WTC11 (cell line): ENCODE measurements at regions not wholly inside any gene's neighbourhood (a gene's known extent, or its start where the extent isn't known, plus 50 kb on each side); places are given as distances from the start of the nearest gene placed in this dataset.

Experiments used
- ATAC-seq: fragments of 200-7000 bp; cut with Tn5 transposase; 2 replicates; pipeline ENCODE4 v1.10.0; 2021; ENCODE audit warnings: mild to moderate bottlenecking, moderate library complexity
- CTCF ChIA-PET: fragments of 300-600 bp; sonication (Branson Sonifier 250); formaldehyde crosslinking; loops from one replicate; lab custom pipeline; 2021; ENCODE audit warnings: antibody characterized with exemption; lab: Charles Lee
- POLR2A ChIA-PET: fragments of 350-600 bp; sonication (Branson Sonifier 250); formaldehyde crosslinking; loops from one replicate; lab custom pipeline; 2021; ENCODE audit warnings: antibody characterized with exemption; lab: Charles Lee
- DNase-seq: peaks from one replicate; pipeline ENCODE4 v3.0.0; 2021; ENCODE audit warnings: low spot score
- H3K27ac Mint-ChIP-seq: 2 replicates; pipeline ENCODE4 v1.8.0; 2021; ENCODE audit warnings: mixed read lengths
- H3K27me3 Mint-ChIP-seq: 2 replicates; pipeline ENCODE4 v1.8.0; 2021; ENCODE audit warnings: low read depth, mild to moderate bottlenecking, moderate library complexity, mixed read lengths
- H3K36me3 Mint-ChIP-seq: 2 replicates; pipeline ENCODE4 v1.8.0; 2021; ENCODE audit warnings: mixed read lengths
- H3K4me1 Mint-ChIP-seq: 2 replicates; pipeline ENCODE4 v1.8.0; 2022; ENCODE audit warnings: mixed read lengths
- H3K4me3 Mint-ChIP-seq: 2 replicates; pipeline ENCODE4 v1.8.0; 2021; ENCODE audit warnings: mild to moderate bottlenecking, moderate library complexity, mixed read lengths
- H3K9me3 Mint-ChIP-seq: 2 replicates; pipeline ENCODE4 v1.8.0; 2021; ENCODE audit warnings: mixed read lengths
- CBFB ChIP-seq: sonication (generic); formaldehyde crosslinking; IDR thresholded peaks from 2 replicates; pipeline ENCODE4 v1.8.1; 2022; ENCODE audit warnings: mild to moderate bottlenecking, low read depth, missing genetic modification reagents
- CDX4 ChIP-seq: fragments of 250-450 bp; sonication (Bioruptor Pico); IDR thresholded peaks from 2 replicates; pipeline ENCODE4 v1.9.0; 2021; ENCODE audit warnings: moderate library complexity, mild to moderate bottlenecking, inconsistent platforms, borderline replicate concordance
- E2F4 ChIP-seq: sonication (generic); formaldehyde crosslinking; IDR thresholded peaks from 2 replicates; pipeline ENCODE4 v1.8.1; 2022; ENCODE audit warnings: low read depth, mild to moderate bottlenecking, moderate library complexity, missing genetic modification reagents, borderline replicate concordance
- ETV6 ChIP-seq: sonication (generic); formaldehyde crosslinking; IDR thresholded peaks from 2 replicates; pipeline ENCODE4 v1.8.1; 2022; ENCODE audit warnings: mild to moderate bottlenecking, missing genetic modification reagents
- FOXJ3 ChIP-seq: sonication (generic); formaldehyde crosslinking; IDR thresholded peaks from 2 replicates; pipeline ENCODE4 v1.9.0; 2021; ENCODE audit warnings: missing genetic modification reagents, mild to moderate bottlenecking, borderline replicate concordance
- HMGXB4 ChIP-seq: sonication (generic); formaldehyde crosslinking; IDR thresholded peaks from 2 replicates; pipeline ENCODE4 v1.8.1; 2023; ENCODE audit warnings: mild to moderate bottlenecking, moderate library complexity, missing genetic modification reagents
- IRF2 ChIP-seq: sonication (generic); formaldehyde crosslinking; IDR thresholded peaks from 2 replicates; pipeline ENCODE4 v1.8.0; 2022; ENCODE audit warnings: low read depth, missing genetic modification reagents, borderline replicate concordance
- KAT7 ChIP-seq: sonication (generic); formaldehyde crosslinking; IDR thresholded peaks from 2 replicates; pipeline ENCODE4 v1.8.1; 2023; ENCODE audit warnings: missing genetic modification reagents, mild to moderate bottlenecking, borderline replicate concordance
- MXD4 ChIP-seq: fragments of 250-450 bp; sonication (Bioruptor Pico); IDR thresholded peaks from 2 replicates; pipeline ENCODE4 v1.8.0; 2021; ENCODE audit warnings: mild to moderate bottlenecking, moderate library complexity, borderline replicate concordance
- NFE2L1 ChIP-seq: sonication (generic); formaldehyde crosslinking; IDR thresholded peaks from 2 replicates; pipeline ENCODE4 v1.8.1; 2023; ENCODE audit warnings: missing genetic modification reagents
- NR3C1 ChIP-seq: sonication (generic); formaldehyde crosslinking; conservative IDR thresholded peaks from 2 replicates; pipeline ENCODE4 v1.8.1; 2023; ENCODE audit warnings: low read depth, mild to moderate bottlenecking, missing genetic modification reagents
- SOX15 ChIP-seq: fragments of 250-450 bp; sonication (Bioruptor Pico); IDR thresholded peaks from 2 replicates; pipeline ENCODE4 v1.9.0; 2021; ENCODE audit warnings: mild to moderate bottlenecking
- SP1 ChIP-seq: sonication (generic); formaldehyde crosslinking; conservative IDR thresholded peaks from 2 replicates; pipeline ENCODE4 v1.8.1; 2022; ENCODE audit warnings: missing genetic modification reagents
- TCF7 ChIP-seq: sonication (generic); formaldehyde crosslinking; IDR thresholded peaks from 2 replicates; pipeline ENCODE4 v1.8.0; 2022; ENCODE audit warnings: mild to moderate bottlenecking, low read depth, missing genetic modification reagents, moderate library complexity
- TP53 ChIP-seq: sonication (generic); formaldehyde crosslinking; IDR thresholded peaks from 2 replicates; pipeline ENCODE4 v1.8.1; 2023; ENCODE audit warnings: mild to moderate bottlenecking, missing genetic modification reagents
- ZNF138 ChIP-seq: sonication (generic); formaldehyde crosslinking; conservative IDR thresholded peaks from 2 replicates; pipeline ENCODE4 v1.8.1; 2022; ENCODE audit warnings: mild to moderate bottlenecking, moderate library complexity, missing genetic modification reagents
- ZNF317 ChIP-seq: sonication (generic); formaldehyde crosslinking; IDR thresholded peaks from 2 replicates; pipeline ENCODE4 v1.8.1; 2023; ENCODE audit warnings: low read depth, mild to moderate bottlenecking, moderate library complexity, missing genetic modification reagents, borderline replicate concordance
- ZNF416 ChIP-seq: fragments of 250-450 bp; sonication (Bioruptor Pico); IDR thresholded peaks from 2 replicates; pipeline ENCODE4 v1.9.0; 2021; ENCODE audit warnings: mild to moderate bottlenecking, inconsistent platforms
- ZNF423 ChIP-seq: fragments of 250-450 bp; sonication (Bioruptor Pico); IDR thresholded peaks from 2 replicates; pipeline ENCODE4 v2.1.2; 2022; ENCODE audit warnings: mild to moderate bottlenecking, moderate library complexity
- ZNF671 ChIP-seq: fragments of 250-450 bp; sonication (Bioruptor Pico); IDR thresholded peaks from 2 replicates; pipeline ENCODE4 v1.8.0; 2021; ENCODE audit warnings: mild to moderate bottlenecking
- ZSCAN18 ChIP-seq: fragments of 250-450 bp; sonication (Bioruptor Pico); IDR thresholded peaks from 2 replicates; pipeline ENCODE4 v2.1.2; 2022; ENCODE audit warnings: mild to moderate bottlenecking, moderate library complexity
- TF ChIP-seq, protein P1 (sequence below): fragments of 250-450 bp; sonication (Bioruptor Pico); conservative IDR thresholded peaks from 2 replicates; pipeline ENCODE4 v1.9.0; 2021; ENCODE audit warnings: mild to moderate bottlenecking
- TF ChIP-seq, protein P2 (sequence below): sonication (generic); formaldehyde crosslinking; IDR thresholded peaks from 2 replicates; pipeline ENCODE4 v1.8.1; 2023; ENCODE audit warnings: mild to moderate bottlenecking, missing genetic modification reagents, borderline replicate concordance
- TF ChIP-seq, protein P3 (sequence below): sonication (generic); formaldehyde crosslinking; IDR thresholded peaks from 2 replicates; pipeline ENCODE4 v1.8.1; 2023; ENCODE audit warnings: mild to moderate bottlenecking, missing genetic modification reagents, moderate library complexity

DNA sequence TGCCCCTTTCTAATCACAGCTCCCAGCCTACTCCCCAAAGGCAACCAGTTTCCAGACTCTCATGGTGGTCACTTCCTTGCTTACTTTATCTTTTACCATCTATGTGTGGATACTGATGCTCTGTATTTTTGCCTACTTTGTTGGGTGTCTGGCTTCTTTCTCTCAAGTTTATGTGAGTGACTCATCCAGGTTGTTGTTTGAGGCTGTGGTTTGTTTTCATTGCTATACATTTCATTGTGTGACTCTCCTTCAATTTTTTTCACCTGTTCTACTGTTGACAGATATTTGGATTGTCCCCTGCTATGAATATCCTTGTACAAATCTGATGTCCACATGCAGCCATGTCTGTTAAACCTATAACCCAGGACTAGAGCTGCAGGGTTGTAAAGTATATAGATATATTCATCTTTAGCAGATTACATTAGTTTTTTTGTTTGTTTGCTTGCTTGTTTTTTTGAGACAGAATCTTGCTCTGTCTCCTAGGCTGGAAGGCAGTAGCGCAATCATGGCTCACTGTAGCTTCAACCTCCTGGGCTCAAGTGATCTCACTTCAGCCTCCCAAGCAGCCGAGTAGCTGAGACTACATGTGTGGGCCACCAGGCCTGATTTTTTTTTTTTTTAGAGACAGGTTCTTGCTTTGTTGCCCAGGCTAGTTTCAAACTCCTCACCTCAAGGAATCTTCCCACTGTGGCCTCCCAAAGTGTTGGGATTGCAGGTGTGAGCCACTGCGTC is 72.9 kb upstream of the EEF1E1 start:
- H3K27me3 Mint-ChIP-seq, result no peaks in the 10 kb centered on the region; the same call in 1 of the 2 replicates
- H3K9me3 Mint-ChIP-seq, result peaks cover 21% of the 10 kb centered on the region
- ChIA-PET CTCF (interaction anchor here (1.7 kb wide), 1 partner anchor 43 kb away, joined by 4 read pairs; no protein-coding TSS in a partner anchor), POLR2A (no interaction called here)
- no peak overlapping the region for H3K4me3 Mint-ChIP-seq
- DNase-seq (no peak), ATAC-seq (no peak)
- H3K36me3 Mint-ChIP-seq, result peaks cover 10% of the 10 kb centered on the region
- H3K27ac Mint-ChIP-seq, result no peak overlapping the region
- H3K4me1 Mint-ChIP-seq, result peaks cover 6% of the 10 kb centered on the region
- TF ChIP-seq ZNF416 (CRISPR knock-in tag) (no peak), IRF2 (CRISPR knock-in tag) (no peak), ZNF423 (no peak), SOX15 (CRISPR knock-in tag) (no peak), CDX4 (no peak), NR3C1 (CRISPR knock-in tag) (no peak), TP53 (CRISPR knock-in tag) (no peak), NFE2L1 (CRISPR knock-in tag) (no peak), MXD4 (CRISPR knock-in tag) (no peak), SP1 (CRISPR knock-in tag) (no peak), ETV6 (CRISPR knock-in tag) (no peak), FOXJ3 (no peak), ZNF317 (no peak), CBFB (CRISPR knock-in tag) (no peak)
- TF ChIP-seq, protein P1, sequence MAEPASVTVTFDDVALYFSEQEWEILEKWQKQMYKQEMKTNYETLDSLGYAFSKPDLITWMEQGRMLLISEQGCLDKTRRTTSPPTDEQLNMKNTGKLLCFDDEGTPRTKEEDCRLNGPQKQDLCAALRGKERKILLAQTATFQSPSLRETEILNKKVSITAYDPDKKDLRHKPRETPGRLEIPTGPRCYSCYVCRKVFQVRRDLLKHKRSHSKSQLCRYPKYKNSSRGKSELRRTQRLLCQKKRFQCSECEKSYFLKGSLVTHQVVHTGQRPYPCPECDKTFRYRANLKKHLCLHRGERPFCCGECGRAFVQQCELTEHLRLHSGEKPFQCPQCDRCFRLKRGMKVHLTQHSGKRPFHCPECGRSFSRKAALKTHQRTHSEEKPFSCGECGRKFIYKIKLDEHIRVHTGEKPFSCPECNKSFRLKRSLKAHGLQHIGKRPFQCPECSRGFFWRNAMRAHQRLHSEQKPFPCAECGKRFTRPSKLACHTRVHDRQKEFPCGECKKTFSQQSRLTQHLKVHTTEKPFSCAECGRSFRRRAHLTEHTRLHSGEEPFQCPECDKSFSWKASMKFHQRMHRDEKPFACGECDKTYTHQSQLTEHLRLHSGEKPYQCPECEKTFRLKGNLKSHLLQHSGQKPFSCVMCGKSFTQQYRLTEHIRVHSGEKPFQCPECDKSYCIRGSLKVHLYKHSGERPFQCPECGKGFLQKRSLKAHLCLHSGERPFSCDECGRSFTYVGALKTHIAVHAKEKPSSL (CRISPR knock-in tag), result no peak
- TF ChIP-seq, protein P2, sequence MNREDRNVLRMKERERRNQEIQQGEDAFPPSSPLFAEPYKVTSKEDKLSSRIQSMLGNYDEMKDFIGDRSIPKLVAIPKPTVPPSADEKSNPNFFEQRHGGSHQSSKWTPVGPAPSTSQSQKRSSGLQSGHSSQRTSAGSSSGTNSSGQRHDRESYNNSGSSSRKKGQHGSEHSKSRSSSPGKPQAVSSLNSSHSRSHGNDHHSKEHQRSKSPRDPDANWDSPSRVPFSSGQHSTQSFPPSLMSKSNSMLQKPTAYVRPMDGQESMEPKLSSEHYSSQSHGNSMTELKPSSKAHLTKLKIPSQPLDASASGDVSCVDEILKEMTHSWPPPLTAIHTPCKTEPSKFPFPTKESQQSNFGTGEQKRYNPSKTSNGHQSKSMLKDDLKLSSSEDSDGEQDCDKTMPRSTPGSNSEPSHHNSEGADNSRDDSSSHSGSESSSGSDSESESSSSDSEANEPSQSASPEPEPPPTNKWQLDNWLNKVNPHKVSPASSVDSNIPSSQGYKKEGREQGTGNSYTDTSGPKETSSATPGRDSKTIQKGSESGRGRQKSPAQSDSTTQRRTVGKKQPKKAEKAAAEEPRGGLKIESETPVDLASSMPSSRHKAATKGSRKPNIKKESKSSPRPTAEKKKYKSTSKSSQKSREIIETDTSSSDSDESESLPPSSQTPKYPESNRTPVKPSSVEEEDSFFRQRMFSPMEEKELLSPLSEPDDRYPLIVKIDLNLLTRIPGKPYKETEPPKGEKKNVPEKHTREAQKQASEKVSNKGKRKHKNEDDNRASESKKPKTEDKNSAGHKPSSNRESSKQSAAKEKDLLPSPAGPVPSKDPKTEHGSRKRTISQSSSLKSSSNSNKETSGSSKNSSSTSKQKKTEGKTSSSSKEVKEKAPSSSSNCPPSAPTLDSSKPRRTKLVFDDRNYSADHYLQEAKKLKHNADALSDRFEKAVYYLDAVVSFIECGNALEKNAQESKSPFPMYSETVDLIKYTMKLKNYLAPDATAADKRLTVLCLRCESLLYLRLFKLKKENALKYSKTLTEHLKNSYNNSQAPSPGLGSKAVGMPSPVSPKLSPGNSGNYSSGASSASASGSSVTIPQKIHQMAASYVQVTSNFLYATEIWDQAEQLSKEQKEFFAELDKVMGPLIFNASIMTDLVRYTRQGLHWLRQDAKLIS (CRISPR knock-in tag), result no peak
- TF ChIP-seq, protein P3, sequence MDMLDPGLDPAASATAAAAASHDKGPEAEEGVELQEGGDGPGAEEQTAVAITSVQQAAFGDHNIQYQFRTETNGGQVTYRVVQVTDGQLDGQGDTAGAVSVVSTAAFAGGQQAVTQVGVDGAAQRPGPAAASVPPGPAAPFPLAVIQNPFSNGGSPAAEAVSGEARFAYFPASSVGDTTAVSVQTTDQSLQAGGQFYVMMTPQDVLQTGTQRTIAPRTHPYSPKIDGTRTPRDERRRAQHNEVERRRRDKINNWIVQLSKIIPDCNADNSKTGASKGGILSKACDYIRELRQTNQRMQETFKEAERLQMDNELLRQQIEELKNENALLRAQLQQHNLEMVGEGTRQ (CRISPR knock-in tag), result no peak

- Mint-ChIP-seq H3K4me3 (no peak overlapping the region), H3K27me3 (no peaks in the 10 kb centered on the region; the same call in 1 of the 2 replicates), H3K27ac (no peak overlapping the region), H3K4me1 (0 out of 2 replicates have a peak, but pooled peaks cover 3% of the 10 kb centered on the region), H3K9me3 (peaks cover 16% of the 10 kb centered on the region), H3K36me3 (peaks cover 6% of the 10 kb centered on the region)
- DNase-seq (no peak), ATAC-seq (no peak)
- ChIA-PET POLR2A (no interaction called here), CTCF (interaction anchor here (1.7 kb wide), 1 partner anchor 44 kb away, joined by 4 read pairs; no protein-coding TSS in a partner anchor)
- TF ChIP-seq TCF7, result no peak
- no peak for TF ChIP-seq ZSCAN18
- TF ChIP-seq KAT7 (CRISPR knock-in tag), result no peak
- no peak for TF ChIP-seq HMGXB4 (CRISPR knock-in tag)
- no peak for TF ChIP-seq ZNF671 (CRISPR knock-in tag)
- no peak for TF ChIP-seq ZNF138 (CRISPR knock-in tag)
- no peak for TF ChIP-seq E2F4 (CRISPR knock-in tag)
Observed at GRCh38 chr6:8174571-8174970, 72.2 kb upstream of the EEF1E1 start.
